ENCODE measurements at regions not wholly inside any gene's neighbourhood (a gene's known extent, or its start where the extent isn't known, plus 50 kb on each side); places are given as distances from the start of the nearest gene placed in this dataset.

- no peaks in the 10 kb centered on the region for H3K79me2 ChIP-seq (ENCODE audit: insufficient read depth)
- no peak overlapping the region for H3K9ac ChIP-seq
- peaks cover 3% of the 10 kb centered on the region; the same call in 1 of the 2 replicates for H3K9me2 ChIP-seq (ENCODE audit: insufficient read depth)
- H3K4me3 ChIP-seq: no peak overlapping the region
- in situ Hi-C loops (cut with MboI): no loop called here
- H3K27me3 ChIP-seq (replicated peaks; ENCODE audit: insufficient read depth): no peaks in the 10 kb centered on the region
- H3K4me2 ChIP-seq (ENCODE audit: unreplicated experiment): no peak overlapping the region
- H3K9me3 ChIP-seq (ENCODE audit: low read depth): peaks cover 2% of the 10 kb centered on the region
- no peaks in the 10 kb centered on the region for H3K36me3 ChIP-seq (ENCODE audit: low read depth)
- H3K27ac ChIP-seq: no peak overlapping the region
- H4K20me1 ChIP-seq (ENCODE audit: insufficient read depth): no peaks in the 10 kb centered on the region
- DNase-seq: no peak
- H3K4me1 ChIP-seq (ENCODE audit: insufficient read depth): no peaks in the 10 kb centered on the region
- TF ChIP-seq EZH2phosphoT487 (IDR thresholded peaks at IDR 0.05; ENCODE audit: insufficient read depth, low read depth) (no peak), EZH2 (IDR thresholded peaks at IDR 0.05; ENCODE audit: insufficient read depth, poor library complexity, severe bottlenecking) (no peak)
- no peak overlapping the region for H2AFZ ChIP-seq
- H3F3A ChIP-seq (ENCODE audit: insufficient read depth): no peaks in the 10 kb centered on the region
Measured at GRCh38 chr4:66681962-66682361, 863.3 kb downstream of the CENPC start.

GRCh38 chr4:66667249-66667648 is 878.1 kb downstream of the CENPC start:
- in situ Hi-C loops (cut with MboI): no loop called here

DNA sequence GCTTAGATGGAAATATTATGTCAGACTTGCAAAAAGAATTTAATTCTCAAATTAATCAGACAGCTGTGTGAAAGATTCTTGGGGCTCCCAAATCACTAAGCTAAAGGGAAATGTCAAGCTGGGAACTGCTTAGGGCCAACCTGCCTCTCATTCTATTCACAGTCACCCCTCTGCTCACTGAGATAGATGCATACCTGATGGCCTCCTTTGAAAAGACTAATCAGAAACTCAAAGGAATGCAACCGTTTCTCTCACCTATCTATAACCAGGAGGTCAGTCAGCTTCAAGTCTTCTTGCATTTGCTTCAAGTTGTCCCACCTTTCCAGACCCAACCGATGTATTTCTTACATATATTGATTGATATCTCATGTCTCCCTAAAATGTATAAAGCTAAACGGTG is 882.7 kb downstream of the CENPC start:
- H4K20me1 ChIP-seq (ENCODE audit: insufficient read depth): no peaks in the 10 kb centered on the region
- WGBS, 2 experiments (ENCODE audit: low coverage in 1 of 2, low lambda C conversion rate in 2 of 2, missing lambda C conversion rate in 2 of 2): 29 to 34% methylated on average over 3 of the region's 3 CpGs
- no peak overlapping the region for H3K4me3 ChIP-seq
- no peaks in the 10 kb centered on the region for H3K9me3 ChIP-seq (ENCODE audit: low read depth)
- no peaks in the 10 kb centered on the region for H3K9me2 ChIP-seq (ENCODE audit: insufficient read depth)
- in situ Hi-C loops (cut with MboI): no loop called here
- no peak overlapping the region for H3K9ac ChIP-seq
- H3K79me2 ChIP-seq (ENCODE audit: insufficient read depth): no peaks in the 10 kb centered on the region
- H3K4me1 ChIP-seq (ENCODE audit: insufficient read depth): no peaks in the 10 kb centered on the region
- H3F3A ChIP-seq (ENCODE audit: insufficient read depth): no peaks in the 10 kb centered on the region
- H3K36me3 ChIP-seq (ENCODE audit: low read depth): no peaks in the 10 kb centered on the region
- H3K27me3 ChIP-seq (replicated peaks; ENCODE audit: insufficient read depth): no peaks in the 10 kb centered on the region
- TF ChIP-seq EZH2 (IDR thresholded peaks at IDR 0.05; ENCODE audit: insufficient read depth, poor library complexity, severe bottlenecking) (no peak), EZH2phosphoT487 (IDR thresholded peaks at IDR 0.05; ENCODE audit: insufficient read depth, low read depth) (no peak)
- no peak overlapping the region for H3K27ac ChIP-seq
- H3K4me2 ChIP-seq (ENCODE audit: unreplicated experiment): no peak overlapping the region
- no peak for DNase-seq
- no peak overlapping the region for H2AFZ ChIP-seq

More at GRCh38 chr4:66667249-66667648, 878.1 kb downstream of the CENPC start:
- Histone ChIP-seq H3K4me3 (no peak overlapping the region), H4K20me1 (ENCODE audit: insufficient read depth) (no peaks in the 10 kb centered on the region), H3K79me2 (ENCODE audit: insufficient read depth) (no peaks in the 10 kb centered on the region), H3K4me1 (ENCODE audit: insufficient read depth) (no peaks in the 10 kb centered on the region), H3K4me2 (ENCODE audit: unreplicated experiment) (no peak overlapping the region), H3K9me2 (ENCODE audit: insufficient read depth) (no peaks in the 10 kb centered on the region), H3F3A (ENCODE audit: insufficient read depth) (no peaks in the 10 kb centered on the region), H3K9me3 (ENCODE audit: low read depth) (no peaks in the 10 kb centered on the region), H2AFZ (no peak overlapping the region), H3K9ac (no peak overlapping the region), H3K27me3 (replicated peaks; ENCODE audit: insufficient read depth) (no peaks in the 10 kb centered on the region), H3K36me3 (ENCODE audit: low read depth) (no peaks in the 10 kb centered on the region), H3K27ac (no peak overlapping the region)
- WGBS, 2 experiments (ENCODE audit: low coverage in 1 of 2, low lambda C conversion rate in 2 of 2, missing lambda C conversion rate in 2 of 2): 23 to 46% methylated on average over 1 of the region's 1 CpG
- DNase-seq: no peak
- no peak for TF ChIP-seq EZH2phosphoT487 (IDR thresholded peaks at IDR 0.05; ENCODE audit: insufficient read depth, low read depth)
- no peak for TF ChIP-seq EZH2 (IDR thresholded peaks at IDR 0.05; ENCODE audit: insufficient read depth, poor library complexity, severe bottlenecking)

- 2 to 6% methylated on average over 2 of the region's 2 CpGs for WGBS, 2 experiments (ENCODE audit: low coverage in 1 of 2, low lambda C conversion rate in 2 of 2, missing lambda C conversion rate in 2 of 2)
- no peak overlapping the region for H3K27ac ChIP-seq
Measured at GRCh38 chr4:66658809-66659208, 886.5 kb downstream of the CENPC start.

DNA sequence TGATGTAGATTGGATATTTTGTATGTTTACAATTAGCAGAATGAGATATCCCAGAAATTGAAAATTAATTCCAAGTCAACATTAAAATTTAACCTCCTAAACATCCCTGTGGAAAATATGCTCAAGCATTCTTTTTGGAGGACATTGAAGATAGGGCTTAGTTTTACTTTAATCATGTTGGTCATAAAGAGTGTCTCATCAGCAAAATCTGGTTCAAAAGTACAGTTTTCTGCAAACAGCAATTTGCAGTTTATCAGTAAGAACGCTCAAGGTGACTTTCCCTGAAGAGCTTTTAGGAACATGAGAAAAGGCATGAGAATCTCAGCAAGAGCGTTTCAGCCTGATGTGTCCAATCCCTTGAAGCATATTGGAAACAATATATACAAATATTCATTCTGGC is 889.8 kb downstream of the CENPC start:
- H3K9me3 ChIP-seq (ENCODE audit: low read depth): no peaks in the 10 kb centered on the region
- no peaks in the 10 kb centered on the region for H3K36me3 ChIP-seq (ENCODE audit: low read depth)
- no peak overlapping the region for H2AFZ ChIP-seq
- no peaks in the 10 kb centered on the region for H3K27me3 ChIP-seq (replicated peaks; ENCODE audit: insufficient read depth)
- H3K4me1 ChIP-seq (ENCODE audit: insufficient read depth): no peaks in the 10 kb centered on the region
- no peaks in the 10 kb centered on the region for H3K79me2 ChIP-seq (ENCODE audit: insufficient read depth)
- no peak overlapping the region for H3K4me3 ChIP-seq
- no peaks in the 10 kb centered on the region for H3K9me2 ChIP-seq (ENCODE audit: insufficient read depth)
- H3F3A ChIP-seq (ENCODE audit: insufficient read depth): no peaks in the 10 kb centered on the region
- no peak overlapping the region for H3K4me2 ChIP-seq (ENCODE audit: unreplicated experiment)
- 13 to 41% methylated on average over 2 of the region's 2 CpGs for WGBS, 2 experiments (ENCODE audit: low coverage in 1 of 2, low lambda C conversion rate in 2 of 2, missing lambda C conversion rate in 2 of 2)
- H4K20me1 ChIP-seq (ENCODE audit: insufficient read depth): no peaks in the 10 kb centered on the region
- in situ Hi-C loops (cut with MboI): no loop called here
- TF ChIP-seq EZH2phosphoT487 (IDR thresholded peaks at IDR 0.05; ENCODE audit: insufficient read depth, low read depth) (no peak), EZH2 (IDR thresholded peaks at IDR 0.05; ENCODE audit: insufficient read depth, poor library complexity, severe bottlenecking) (no peak)
- DNase-seq: no peak
- H3K27ac ChIP-seq: no peak overlapping the region
- H3K9ac ChIP-seq: no peak overlapping the region

More at GRCh38 chr4:66658809-66659208, 886.5 kb downstream of the CENPC start:
- DNase-seq: no peak
- Histone ChIP-seq H3K4me2 (ENCODE audit: unreplicated experiment) (no peak overlapping the region), H3K4me3 (no peak overlapping the region), H3F3A (ENCODE audit: insufficient read depth) (no peaks in the 10 kb centered on the region), H3K9me2 (ENCODE audit: insufficient read depth) (no peaks in the 10 kb centered on the region), H3K9me3 (ENCODE audit: low read depth) (no peaks in the 10 kb centered on the region), H3K79me2 (ENCODE audit: insufficient read depth) (no peaks in the 10 kb centered on the region), H2AFZ (no peak overlapping the region), H4K20me1 (ENCODE audit: insufficient read depth) (no peaks in the 10 kb centered on the region), H3K9ac (no peak overlapping the region), H3K27me3 (replicated peaks; ENCODE audit: insufficient read depth) (no peaks in the 10 kb centered on the region), H3K4me1 (ENCODE audit: insufficient read depth) (no peaks in the 10 kb centered on the region), H3K36me3 (ENCODE audit: low read depth) (no peaks in the 10 kb centered on the region)
- in situ Hi-C loops (cut with MboI): no loop called here
- TF ChIP-seq EZH2 (IDR thresholded peaks at IDR 0.05; ENCODE audit: insufficient read depth, poor library complexity, severe bottlenecking): no peak
- no peak for TF ChIP-seq EZH2phosphoT487 (IDR thresholded peaks at IDR 0.05; ENCODE audit: insufficient read depth, low read depth)

Data from GM23248 (cell line).